GM18520 (cell line): ENCODE measurements at regions not wholly inside any gene's neighbourhood (a gene's known extent, or its start where the extent isn't known, plus 50 kb on each side); places are given as distances from the start of the nearest gene placed in this dataset.
"Not testable (repeated sequence)": the region's sequence is repeated elsewhere in the genome, so short reads cannot be mapped to it uniquely, and the experiment has no call there.

Experiments used
- ATAC-seq: cut with Tn5 transposase; IDR thresholded peaks from one replicate; pipeline ENCODE4 v1.9.1; 2021; ENCODE audit not compliant: unreplicated experiment

DNA sequence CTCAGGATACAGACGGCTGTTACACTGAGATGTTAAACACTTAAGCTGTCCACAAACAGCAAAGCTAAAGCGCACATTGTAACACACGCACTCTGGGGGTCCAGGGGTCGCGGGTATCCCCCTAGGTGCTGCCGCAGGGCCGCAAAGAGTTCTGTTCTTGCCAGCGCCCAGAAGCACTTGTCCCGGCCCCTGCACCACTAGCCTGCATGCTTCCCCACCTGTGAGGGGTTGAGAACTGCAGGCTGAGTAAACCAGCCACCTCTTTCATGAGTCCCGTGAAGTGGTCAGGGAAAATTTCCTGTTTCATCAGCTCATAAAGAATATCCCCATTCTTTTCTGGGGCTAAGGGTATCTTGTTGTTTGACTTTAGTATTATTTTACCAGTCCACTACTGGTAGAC, 154.4 kb upstream of the FBXL17 start:
- ATAC-seq: no peak

GRCh38 chr5:108532129-108532445, 150.2 kb upstream of the FBXL17 start:
- ATAC-seq: not testable (repeated sequence)

- ATAC-seq: no peak
These were observed 149.7 kb upstream of the FBXL17 start for GRCh38 chr5:108531367-108532128.

DNA sequence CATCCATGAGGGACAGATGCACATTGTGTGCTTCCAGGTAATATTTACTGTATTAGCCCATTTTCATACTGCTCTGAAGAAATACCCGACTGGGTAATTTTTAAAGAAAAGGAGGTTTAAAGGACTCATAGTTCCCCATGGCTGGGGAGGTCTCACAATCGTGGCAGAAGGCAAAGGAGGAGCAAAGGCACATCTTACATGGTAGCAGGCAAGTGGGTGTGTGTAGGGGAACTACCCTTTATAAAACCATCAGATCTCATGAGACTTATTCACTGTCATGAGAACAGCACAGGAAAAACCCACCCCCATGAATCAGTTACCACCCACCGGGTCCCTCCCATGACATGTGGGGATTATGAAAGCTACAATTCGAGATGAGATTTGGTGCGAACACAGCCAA, 148.8 kb upstream of the FBXL17 start:
- no peak for ATAC-seq

DNA sequence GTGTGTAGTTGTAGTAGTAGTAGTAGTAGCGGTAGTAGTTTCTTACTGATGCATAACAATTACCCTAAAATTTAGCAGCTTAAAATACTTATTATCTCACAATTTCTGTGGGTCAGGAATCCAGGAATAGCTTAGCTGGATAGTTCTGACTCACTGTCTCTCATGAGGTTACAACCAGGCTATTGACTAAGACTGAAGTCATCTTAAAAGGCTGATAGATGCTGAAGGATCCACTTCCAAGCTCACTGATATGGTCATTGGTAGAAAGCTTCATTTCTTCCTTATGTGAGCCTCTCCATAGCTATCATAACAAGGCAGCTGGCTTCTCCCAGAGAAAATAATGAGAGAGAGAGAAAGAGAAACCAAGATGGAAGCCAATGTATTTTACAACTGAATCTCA, 147.5 kb upstream of the FBXL17 start:
- ATAC-seq: no peak

GRCh38 chr5:108528655-108529054, 146.8 kb upstream of the FBXL17 start:
- no peak for ATAC-seq

GRCh38 chr5:108524564-108524963, 142.7 kb upstream of the FBXL17 start:
- ATAC-seq: no peak

- no peak for ATAC-seq
These were observed 141.5 kb upstream of the FBXL17 start for GRCh38 chr5:108523360-108523759.

DNA sequence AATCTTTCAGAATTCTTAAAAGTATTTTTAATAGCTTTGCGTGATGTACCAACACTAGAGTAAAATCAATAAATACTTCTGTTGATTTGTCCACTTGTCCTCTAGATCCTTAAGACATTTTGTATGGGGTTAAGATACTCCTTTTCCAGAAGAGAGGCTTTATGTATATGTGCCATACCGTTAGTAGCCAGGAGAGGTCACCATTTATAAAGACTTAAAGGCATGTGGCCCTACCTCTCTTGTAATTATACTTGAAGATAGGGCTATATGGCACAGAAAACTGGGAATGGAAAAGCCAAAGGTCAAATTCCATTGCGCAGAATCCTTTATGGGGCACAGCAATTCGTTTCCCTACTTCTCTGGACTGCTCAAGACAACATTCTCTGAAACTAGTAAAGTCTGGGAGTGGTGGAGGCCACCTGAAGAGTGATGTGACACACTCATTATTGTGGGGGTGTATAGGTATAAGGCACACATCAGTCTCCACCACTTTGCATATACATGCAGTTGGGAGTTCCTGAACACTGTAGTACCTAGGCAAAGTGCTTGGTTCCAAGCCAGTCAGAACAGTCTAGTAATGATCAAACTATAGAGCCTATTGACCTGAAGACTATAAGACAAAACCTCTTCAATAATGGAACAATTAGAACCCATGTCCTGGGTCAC, 140.1 kb upstream of the FBXL17 start:
- ATAC-seq: peak; percentile 30

DNA sequence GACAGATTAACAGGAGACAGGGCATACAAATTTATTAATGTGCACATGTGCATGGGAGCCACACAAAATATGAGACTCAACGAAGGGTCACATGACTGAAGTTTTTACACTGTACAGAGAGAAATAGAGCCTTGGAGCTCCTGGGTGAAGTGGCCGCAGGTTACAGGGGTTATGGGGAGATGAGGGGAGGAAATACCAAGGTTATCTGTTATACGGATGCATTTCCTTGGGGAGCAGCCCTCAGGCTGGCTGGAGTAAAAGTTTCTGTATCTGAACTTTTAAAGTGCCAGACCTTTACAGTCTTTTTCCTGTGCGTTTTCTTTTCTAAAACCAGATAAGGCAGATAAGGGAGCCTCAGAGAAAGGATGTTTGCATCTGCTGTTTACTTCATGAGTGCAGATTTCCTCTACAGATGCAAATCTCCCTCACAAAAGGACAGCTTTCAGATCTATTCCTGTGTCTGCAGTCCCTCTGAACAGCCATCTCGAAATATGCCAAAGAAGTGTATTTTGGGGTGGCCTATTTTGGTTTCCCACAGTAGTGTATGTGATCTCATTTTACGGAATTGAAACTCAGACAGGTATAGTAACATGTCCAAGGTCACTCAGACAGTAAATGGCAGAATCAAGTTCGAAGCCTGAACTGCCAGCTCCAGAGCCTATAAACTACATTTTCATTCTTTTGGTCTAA, 139.3 kb upstream of the FBXL17 start:
- peak; percentile 81 for ATAC-seq

DNA sequence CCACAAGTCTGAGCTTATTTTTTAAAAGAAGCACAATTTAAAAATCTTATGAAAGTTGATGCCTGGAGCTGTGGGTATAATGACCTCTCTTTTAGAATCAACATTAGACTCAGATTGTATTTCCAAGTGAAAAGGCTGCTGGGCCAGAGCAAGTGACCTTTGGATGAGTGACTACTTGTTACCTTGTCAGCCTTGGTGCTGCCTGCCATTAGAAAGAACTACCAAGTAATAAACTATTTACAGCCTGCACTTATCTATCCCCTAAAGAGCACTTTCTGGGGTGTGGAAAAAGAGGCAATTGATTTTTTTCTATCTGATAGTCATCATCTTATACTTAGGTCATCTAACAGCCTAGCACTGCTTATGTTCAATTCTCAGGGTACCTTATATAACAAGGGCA, 134.9 kb upstream of the FBXL17 start:
- ATAC-seq: no peak

DNA sequence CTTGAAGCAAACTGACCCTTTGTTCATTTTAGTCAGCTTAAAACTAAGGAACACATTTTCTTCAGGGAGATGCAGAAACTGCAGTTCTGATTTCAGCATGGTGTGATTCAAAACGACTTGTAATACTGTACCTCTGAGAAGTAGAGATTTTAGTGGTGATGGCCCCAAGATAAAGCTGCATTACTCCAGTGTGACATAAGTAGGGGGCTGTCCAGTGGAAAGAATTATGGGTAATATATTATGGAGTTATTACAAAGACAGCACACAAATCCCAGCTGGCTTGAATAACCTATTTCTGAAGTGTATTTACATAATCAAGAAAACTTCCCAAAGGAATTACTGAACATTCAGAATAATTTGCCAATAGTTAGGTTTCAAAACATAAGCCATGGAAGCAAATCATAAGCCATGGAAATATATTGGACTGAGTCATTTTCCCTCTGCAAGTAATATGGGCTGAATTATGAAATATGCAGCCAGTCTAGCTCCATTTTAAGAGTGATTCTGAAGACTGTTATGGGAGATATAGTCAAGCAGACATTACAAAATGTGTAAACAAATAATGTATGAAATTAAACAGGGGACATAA, 133.7 kb upstream of the FBXL17 start:
- ATAC-seq: no peak

- no peak for ATAC-seq
These were observed 127.1 kb upstream of the FBXL17 start for GRCh38 chr5:108508979-108509378.

- no peak for ATAC-seq
These were observed 125.7 kb upstream of the FBXL17 start for GRCh38 chr5:108507631-108508030.

DNA sequence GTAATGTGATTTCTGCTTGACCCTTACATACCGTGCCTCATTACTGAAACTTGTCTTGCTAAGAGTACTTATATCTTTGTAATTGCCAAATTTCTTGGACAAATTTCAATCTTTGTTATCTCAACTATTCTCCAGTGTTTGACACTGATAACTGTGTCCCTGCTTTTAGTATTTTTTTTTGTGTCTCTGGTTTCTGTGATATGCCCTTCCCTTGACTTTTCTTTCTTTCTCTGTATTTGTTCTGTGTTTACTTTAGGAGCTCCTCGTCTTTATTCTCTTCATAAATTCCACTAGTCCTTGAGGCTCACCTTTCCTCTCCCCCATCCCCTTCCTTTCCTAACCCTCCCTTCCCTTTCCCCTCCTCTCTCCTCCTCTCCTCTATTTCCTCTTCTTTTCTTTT, 123.7 kb upstream of the FBXL17 start:
- no peak for ATAC-seq

GRCh38 chr5:108504974-108505373, 123.1 kb upstream of the FBXL17 start:
- ATAC-seq: no peak

GRCh38 chr5:108503986-108504385, 122.1 kb upstream of the FBXL17 start:
- ATAC-seq: no peak

GRCh38 chr5:108495615-108496014, 113.7 kb upstream of the FBXL17 start:
- ATAC-seq: not testable (repeated sequence)

GRCh38 chr5:108487951-108488350, 106.1 kb upstream of the FBXL17 start:
- no peak for ATAC-seq

DNA sequence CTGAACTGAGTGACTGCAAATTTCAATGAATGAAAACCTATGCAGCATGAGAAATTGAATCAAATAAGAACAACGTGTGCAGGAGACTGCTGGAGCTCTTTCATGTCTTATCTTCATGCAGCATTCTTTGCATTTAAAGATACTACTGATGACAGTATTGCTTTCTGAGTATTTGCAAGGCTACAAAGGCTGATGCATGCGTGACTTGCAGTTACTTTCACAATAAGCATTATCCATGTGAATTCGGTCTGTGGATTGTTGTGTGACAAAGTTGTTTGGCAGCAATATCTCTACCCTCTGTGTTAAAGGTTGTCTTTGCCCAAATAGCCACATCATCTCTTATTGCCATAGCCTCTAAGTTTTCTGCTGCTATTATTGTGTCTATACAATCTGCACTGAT, 102.1 kb upstream of the FBXL17 start:
- ATAC-seq: no peak

DNA sequence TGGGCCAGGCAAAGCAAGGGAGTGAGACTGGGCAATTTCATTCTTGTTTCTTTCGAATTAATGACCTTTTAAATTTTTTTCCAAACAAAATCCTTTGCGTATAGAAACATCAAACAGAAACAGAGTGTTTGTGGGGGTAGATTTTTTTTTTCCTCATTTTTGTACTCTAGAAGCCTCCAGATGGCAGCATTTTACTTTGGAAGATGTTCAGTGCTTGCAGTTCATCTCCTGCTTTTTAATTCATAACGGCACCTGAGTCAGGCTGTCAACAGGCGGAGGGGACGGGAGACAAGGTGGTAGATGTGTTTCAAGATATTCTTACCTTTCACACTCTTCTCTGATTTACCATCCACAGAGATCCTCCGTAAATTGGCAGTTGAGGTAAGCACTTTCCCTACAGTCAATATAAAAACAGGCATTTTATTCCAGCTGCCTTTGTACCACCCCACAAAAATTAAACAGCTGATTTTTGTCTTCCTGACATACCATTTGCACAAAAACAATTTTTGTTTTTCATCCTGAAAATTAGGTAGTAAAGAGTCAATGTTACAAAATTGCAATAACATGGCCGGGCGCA, 99.5 kb upstream of the FBXL17 start:
- no peak for ATAC-seq

GRCh38 chr5:108472237-108472636, 90.3 kb upstream of the FBXL17 start:
- no peak for ATAC-seq
